ENCODE measurements at regions not wholly inside any gene's neighbourhood (a gene's known extent, or its start where the extent isn't known, plus 50 kb on each side); places are given as distances from the start of the nearest gene placed in this dataset.

DNA sequence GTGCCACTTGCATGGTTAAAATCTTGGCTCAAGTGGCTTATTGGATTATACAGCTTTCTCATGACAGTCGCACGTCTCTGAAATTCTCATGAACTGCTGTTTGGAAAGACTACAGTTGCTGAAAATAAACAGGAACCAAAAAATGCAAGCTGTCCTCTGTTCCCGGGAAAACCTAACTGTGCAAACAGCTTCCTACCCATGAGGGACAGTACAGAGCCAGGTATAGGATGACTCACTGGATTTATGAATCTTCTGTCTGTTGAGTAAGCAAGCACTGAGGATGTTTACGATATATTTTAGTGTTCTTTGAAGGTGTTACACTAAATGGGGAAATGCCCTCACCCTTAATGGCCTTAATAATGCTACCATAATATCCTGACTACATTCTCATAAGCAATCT lies 380.3 kb upstream of the TNC start:
- TF ChIP-seq, protein P1, sequence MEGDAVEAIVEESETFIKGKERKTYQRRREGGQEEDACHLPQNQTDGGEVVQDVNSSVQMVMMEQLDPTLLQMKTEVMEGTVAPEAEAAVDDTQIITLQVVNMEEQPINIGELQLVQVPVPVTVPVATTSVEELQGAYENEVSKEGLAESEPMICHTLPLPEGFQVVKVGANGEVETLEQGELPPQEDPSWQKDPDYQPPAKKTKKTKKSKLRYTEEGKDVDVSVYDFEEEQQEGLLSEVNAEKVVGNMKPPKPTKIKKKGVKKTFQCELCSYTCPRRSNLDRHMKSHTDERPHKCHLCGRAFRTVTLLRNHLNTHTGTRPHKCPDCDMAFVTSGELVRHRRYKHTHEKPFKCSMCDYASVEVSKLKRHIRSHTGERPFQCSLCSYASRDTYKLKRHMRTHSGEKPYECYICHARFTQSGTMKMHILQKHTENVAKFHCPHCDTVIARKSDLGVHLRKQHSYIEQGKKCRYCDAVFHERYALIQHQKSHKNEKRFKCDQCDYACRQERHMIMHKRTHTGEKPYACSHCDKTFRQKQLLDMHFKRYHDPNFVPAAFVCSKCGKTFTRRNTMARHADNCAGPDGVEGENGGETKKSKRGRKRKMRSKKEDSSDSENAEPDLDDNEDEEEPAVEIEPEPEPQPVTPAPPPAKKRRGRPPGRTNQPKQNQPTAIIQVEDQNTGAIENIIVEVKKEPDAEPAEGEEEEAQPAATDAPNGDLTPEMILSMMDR (IDR thresholded peaks at IDR 0.05) = no peak
- peak; percentile 30 for TF ChIP-seq POLR2AphosphoS5 (IDR thresholded peaks at IDR 0.05)
- TF ChIP-seq POLR2A (IDR thresholded peaks at IDR 0.05) = no peak
